CD4-positive, alpha-beta memory T cell (primary cell): ENCODE measurements at regions not wholly inside any gene's neighbourhood (a gene's known extent, or its start where the extent isn't known, plus 50 kb on each side); places are given as distances from the start of the nearest gene placed in this dataset.
"Not testable (repeated sequence)": the region's sequence is repeated elsewhere in the genome, so short reads cannot be mapped to it uniquely, and the experiment has no call there.

Experiments
- CTCF ChIA-PET: fragments of 350-600 bp; sonication (Branson Sonifier 250); formaldehyde crosslinking; loops from one replicate; lab custom pipeline; 2021; ENCODE audit warnings: inconsistent platforms; ENCODE audit not compliant: partially characterized antibody; lab: Charles Lee
- POLR2A ChIA-PET: fragments of 350-600 bp; sonication (Branson Sonifier 250); formaldehyde crosslinking; loops from one replicate; lab custom pipeline; 2021; ENCODE audit not compliant: partially characterized antibody; lab: Charles Lee
- DNase-seq, 5 donors: peaks; one replicate each; pipeline versions ENCODE4 v3.0.0 to v3.0.0-alpha.2; 2020 to 2022; ENCODE audit warnings: mixed read lengths in 1 of 5
- H3K27ac ChIP-seq: one replicate; pipeline ENCODE4 v1.7.0; 2013; ENCODE audit warnings: low read depth, low read length
- H3K27me3 ChIP-seq: 2 replicates; pipeline ENCODE4 v1.7.0; 2013; ENCODE audit warnings: mild to moderate bottlenecking, low read length, moderate library complexity; ENCODE audit not compliant: insufficient read depth
- H3K36me3 ChIP-seq: 2 replicates; pipeline ENCODE4 v1.7.0; 2013; ENCODE audit warnings: mild to moderate bottlenecking, low read length, moderate library complexity; ENCODE audit not compliant: insufficient read depth
- H3K4me1 ChIP-seq: 2 replicates; pipeline ENCODE4 v1.7.0; 2013; ENCODE audit warnings: mild to moderate bottlenecking, low read length, moderate library complexity; ENCODE audit not compliant: insufficient read depth
- H3K4me3 ChIP-seq, 2 donors: one replicate each; pipeline ENCODE4 v1.7.0; 2013; ENCODE audit warnings: low read length in 2 of 2, mild to moderate bottlenecking in 1 of 2
- H3K9me3 ChIP-seq, 2 donors: one replicate each; pipeline ENCODE4 v1.7.0; 2013; ENCODE audit warnings: low read length in 2 of 2, control low read depth in 1 of 2; ENCODE audit not compliant: control insufficient read depth in 1 of 2
- H3K27ac Mint-ChIP-seq, 7 donors: one replicate each; pipeline ENCODE4 v1.8.0; 2020 to 2021; ENCODE audit warnings: mixed read lengths in 7 of 7, mild to moderate bottlenecking in 6 of 7, inconsistent platforms in 3 of 7, moderate library complexity in 3 of 7
- H3K27me3 Mint-ChIP-seq, 2 donors: one replicate each; pipeline ENCODE4 v1.8.0; 2020 to 2021; ENCODE audit warnings: mixed read lengths in 2 of 2
- H3K36me3 Mint-ChIP-seq, 2 donors: one replicate each; pipeline ENCODE4 v1.8.0; 2020 to 2021; ENCODE audit warnings: mixed read lengths in 2 of 2, inconsistent platforms in 1 of 2, mild to moderate bottlenecking in 1 of 2
- H3K4me1 Mint-ChIP-seq, 4 donors: one replicate each; pipeline ENCODE4 v1.8.0; 2020 to 2021; ENCODE audit warnings: mixed read lengths in 4 of 4, mild to moderate bottlenecking in 1 of 4
- H3K4me3 Mint-ChIP-seq, 8 donors: one replicate each; pipeline ENCODE4 v1.8.0; 2020 to 2021; ENCODE audit warnings: mixed read lengths in 8 of 8, mild to moderate bottlenecking in 7 of 8, moderate library complexity in 6 of 8, inconsistent platforms in 3 of 8
- H3K9me3 Mint-ChIP-seq, 8 donors: one replicate each; pipeline ENCODE4 v1.8.0; 2020 to 2021; ENCODE audit warnings: mixed read lengths in 8 of 8, mild to moderate bottlenecking in 5 of 8, inconsistent platforms in 3 of 8, moderate library complexity in 1 of 8
- intact Hi-C: fragments of 100-400 bp; cut with micrococcal nuclease; formaldehyde crosslinking; loops from one replicate; pipeline ENCODE4 v1.15.1; 2023

GRCh38 chr5:82873452-82873851 is 203.7 kb downstream of the TMEM167A start:
- no peaks in the 10 kb centered on the region for H3K36me3 Mint-ChIP-seq
- peaks cover 0 to 15% (median 8%) of the 10 kb centered on the region in 8 donors for H3K9me3 Mint-ChIP-seq
- H3K27ac Mint-ChIP-seq, result no peak overlapping the region
- Histone ChIP-seq H3K27ac (no peak overlapping the region), H3K4me3 (no peak overlapping the region), H3K36me3 (no peaks in the 10 kb centered on the region), H3K27me3 (no peaks in the 10 kb centered on the region), H3K9me3 (no peaks in the 10 kb centered on the region), H3K4me1 (no peaks in the 10 kb centered on the region)
- intact Hi-C loops, result no loop called here
- H3K27me3 Mint-ChIP-seq, result peaks cover 0 to 1% of the 10 kb centered on the region in 2 donors
- no peaks in the 10 kb centered on the region for H3K4me1 Mint-ChIP-seq
- H3K4me3 Mint-ChIP-seq, result no peak overlapping the region
- ChIA-PET CTCF (no interaction called here), POLR2A (no interaction called here)
- DNase-seq, result no peak

- H3K27ac ChIP-seq, DNase-seq, H3K9me3 Mint-ChIP-seq, H3K4me1 Mint-ChIP-seq, H3K4me1 ChIP-seq, H3K27ac Mint-ChIP-seq, H3K36me3 Mint-ChIP-seq, H3K4me3 ChIP-seq, H3K4me3 Mint-ChIP-seq, H3K36me3 ChIP-seq, H3K9me3 ChIP-seq, H3K27me3 ChIP-seq, CTCF ChIA-PET, POLR2A ChIA-PET, H3K27me3 Mint-ChIP-seq, intact Hi-C loops: not testable (repeated sequence)
Observed at GRCh38 chr5:82872321-82873288, 204.6 kb downstream of the TMEM167A start.

- no peaks in the 10 kb centered on the region for H3K36me3 ChIP-seq
- Mint-ChIP-seq H3K4me3 (no peak overlapping the region), H3K27ac (no peak overlapping the region), H3K4me1 (no peaks in the 10 kb centered on the region), H3K9me3 (peaks cover 0 to 5% (median 0%) of the 10 kb centered on the region in 8 donors), H3K27me3 (no peaks in the 10 kb centered on the region), H3K36me3 (no peaks in the 10 kb centered on the region)
- H3K27me3 ChIP-seq, result no peaks in the 10 kb centered on the region
- H3K27ac ChIP-seq, result no peak overlapping the region
- intact Hi-C loops, result no loop called here
- no peak for DNase-seq
- no peaks in the 10 kb centered on the region for H3K4me1 ChIP-seq
- CTCF ChIA-PET, result no interaction called here
- no peaks in the 10 kb centered on the region for H3K9me3 ChIP-seq
- POLR2A ChIA-PET, result no interaction called here
- no peak overlapping the region for H3K4me3 ChIP-seq
Observed at GRCh38 chr5:82865625-82866024, 211.6 kb downstream of the TMEM167A start.

- Mint-ChIP-seq H3K4me3 (no peak overlapping the region), H3K36me3 (no peaks in the 10 kb centered on the region), H3K27me3 (no peaks in the 10 kb centered on the region), H3K27ac (no peak overlapping the region), H3K4me1 (no peaks in the 10 kb centered on the region), H3K9me3 (peaks cover 0 to 5% (median 0%) of the 10 kb centered on the region in 8 donors)
- Histone ChIP-seq H3K4me3 (no peak overlapping the region), H3K36me3 (no peaks in the 10 kb centered on the region), H3K9me3 (no peaks in the 10 kb centered on the region), H3K4me1 (no peaks in the 10 kb centered on the region), H3K27me3 (no peaks in the 10 kb centered on the region), H3K27ac (no peak overlapping the region)
- ChIA-PET CTCF (no interaction called here), POLR2A (no interaction called here)
- DNase-seq, result no peak
- intact Hi-C loops, result no loop called here
Observed at GRCh38 chr5:82863266-82863665, 213.9 kb downstream of the TMEM167A start.

GRCh38 chr5:82862711-82863110 is 214.5 kb downstream of the TMEM167A start:
- no peaks in the 10 kb centered on the region for H3K4me1 Mint-ChIP-seq
- Histone ChIP-seq H3K27ac (no peak overlapping the region), H3K4me1 (no peaks in the 10 kb centered on the region), H3K4me3 (no peak overlapping the region), H3K36me3 (no peaks in the 10 kb centered on the region), H3K27me3 (no peaks in the 10 kb centered on the region), H3K9me3 (no peaks in the 10 kb centered on the region)
- intact Hi-C loops, result no loop called here
- no peaks in the 10 kb centered on the region for H3K36me3 Mint-ChIP-seq
- peaks cover 0 to 5% (median 0%) of the 10 kb centered on the region in 8 donors for H3K9me3 Mint-ChIP-seq
- H3K27ac Mint-ChIP-seq, result no peak overlapping the region
- no peak for DNase-seq
- ChIA-PET CTCF (no interaction called here), POLR2A (no interaction called here)
- no peaks in the 10 kb centered on the region for H3K27me3 Mint-ChIP-seq
- no peak overlapping the region for H3K4me3 Mint-ChIP-seq

GRCh38 chr5:82862261-82862660 is 214.9 kb downstream of the TMEM167A start:
- peaks cover 0 to 5% (median 0%) of the 10 kb centered on the region in 8 donors for H3K9me3 Mint-ChIP-seq
- Histone ChIP-seq H3K36me3 (no peaks in the 10 kb centered on the region), H3K27ac (no peak overlapping the region), H3K27me3 (no peaks in the 10 kb centered on the region), H3K4me3 (no peak overlapping the region), H3K4me1 (no peaks in the 10 kb centered on the region), H3K9me3 (no peaks in the 10 kb centered on the region)
- no peaks in the 10 kb centered on the region for H3K36me3 Mint-ChIP-seq
- DNase-seq, result no peak
- no peak overlapping the region for H3K4me3 Mint-ChIP-seq
- POLR2A ChIA-PET, result no interaction called here
- no peak overlapping the region for H3K27ac Mint-ChIP-seq
- intact Hi-C loops, result no loop called here
- no peaks in the 10 kb centered on the region for H3K27me3 Mint-ChIP-seq
- H3K4me1 Mint-ChIP-seq, result no peaks in the 10 kb centered on the region
- CTCF ChIA-PET, result no interaction called here

GRCh38 chr5:82861701-82862100 is 215.5 kb downstream of the TMEM167A start:
- POLR2A ChIA-PET, result no interaction called here
- Histone ChIP-seq H3K4me1 (no peaks in the 10 kb centered on the region), H3K27me3 (no peaks in the 10 kb centered on the region), H3K9me3 (no peaks in the 10 kb centered on the region), H3K36me3 (no peaks in the 10 kb centered on the region), H3K27ac (no peak overlapping the region), H3K4me3 (no peak overlapping the region)
- CTCF ChIA-PET, result no interaction called here
- intact Hi-C loops, result no loop called here
- no peaks in the 10 kb centered on the region for H3K36me3 Mint-ChIP-seq
- no peak for DNase-seq
- no peak overlapping the region for H3K27ac Mint-ChIP-seq
- peaks cover 0 to 3% (median 0%) of the 10 kb centered on the region in 8 donors for H3K9me3 Mint-ChIP-seq
- H3K4me1 Mint-ChIP-seq, result no peaks in the 10 kb centered on the region
- H3K27me3 Mint-ChIP-seq, result no peaks in the 10 kb centered on the region
- no peak overlapping the region for H3K4me3 Mint-ChIP-seq
